Activated CD8-positive, alpha-beta memory T cell treated with anti-CD3 and anti-CD28 coated beads for 4 hours (primary cell): ENCODE measurements at regions not wholly inside any gene's neighbourhood (a gene's known extent, or its start where the extent isn't known, plus 50 kb on each side); places are given as distances from the start of the nearest gene placed in this dataset.

ENCODE experiments used
- DNase-seq, 2 donors: peaks; one replicate each; pipeline ENCODE4 v3.0.0-alpha.2; 2020; ENCODE audit warnings: low read depth in 2 of 2

DNA sequence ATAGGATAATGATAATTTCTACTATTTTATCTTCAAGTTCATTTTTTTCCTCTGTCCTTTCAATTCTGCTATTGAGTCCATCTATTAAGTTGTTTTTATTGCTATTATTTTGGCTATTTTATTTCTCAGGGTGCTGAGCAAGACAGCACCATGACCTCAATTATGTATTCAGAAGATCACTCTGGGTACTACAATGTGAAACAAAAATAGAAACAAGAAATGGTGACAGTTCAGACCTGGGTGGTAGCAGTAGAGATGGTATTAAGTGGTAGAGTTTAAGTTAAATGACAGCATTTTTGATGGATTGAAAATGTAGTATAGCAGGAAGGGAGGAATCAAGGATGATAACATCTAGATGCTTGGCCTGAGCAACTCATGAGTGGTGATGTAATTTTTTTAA lies 655.3 kb upstream of the PLXNA2 start:
- DNase-seq: no peak

GRCh38 chr1:208903251-208903905 lies 659.2 kb upstream of the PLXNA2 start:
- DNase-seq: no peak

DNA sequence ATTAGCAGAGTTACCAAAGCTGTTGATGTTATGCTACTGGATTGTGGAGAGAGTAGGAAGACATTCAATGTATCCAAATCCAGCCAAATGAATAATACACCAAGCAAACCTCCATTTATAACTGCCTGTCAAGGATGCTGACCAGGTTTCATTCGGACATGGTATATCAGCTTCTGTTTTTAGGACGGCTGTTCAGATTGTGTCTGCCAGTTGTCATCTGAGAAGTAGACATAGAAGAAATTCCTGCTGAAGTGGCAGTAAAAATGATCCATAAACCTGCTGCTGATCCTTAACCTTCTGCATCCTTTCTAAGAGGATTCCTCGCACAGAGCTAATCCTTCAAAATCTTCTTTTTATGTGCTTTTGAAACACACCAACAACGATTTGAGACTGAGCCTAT lies 663.6 kb upstream of the PLXNA2 start:
- DNase-seq: no peak

DNA sequence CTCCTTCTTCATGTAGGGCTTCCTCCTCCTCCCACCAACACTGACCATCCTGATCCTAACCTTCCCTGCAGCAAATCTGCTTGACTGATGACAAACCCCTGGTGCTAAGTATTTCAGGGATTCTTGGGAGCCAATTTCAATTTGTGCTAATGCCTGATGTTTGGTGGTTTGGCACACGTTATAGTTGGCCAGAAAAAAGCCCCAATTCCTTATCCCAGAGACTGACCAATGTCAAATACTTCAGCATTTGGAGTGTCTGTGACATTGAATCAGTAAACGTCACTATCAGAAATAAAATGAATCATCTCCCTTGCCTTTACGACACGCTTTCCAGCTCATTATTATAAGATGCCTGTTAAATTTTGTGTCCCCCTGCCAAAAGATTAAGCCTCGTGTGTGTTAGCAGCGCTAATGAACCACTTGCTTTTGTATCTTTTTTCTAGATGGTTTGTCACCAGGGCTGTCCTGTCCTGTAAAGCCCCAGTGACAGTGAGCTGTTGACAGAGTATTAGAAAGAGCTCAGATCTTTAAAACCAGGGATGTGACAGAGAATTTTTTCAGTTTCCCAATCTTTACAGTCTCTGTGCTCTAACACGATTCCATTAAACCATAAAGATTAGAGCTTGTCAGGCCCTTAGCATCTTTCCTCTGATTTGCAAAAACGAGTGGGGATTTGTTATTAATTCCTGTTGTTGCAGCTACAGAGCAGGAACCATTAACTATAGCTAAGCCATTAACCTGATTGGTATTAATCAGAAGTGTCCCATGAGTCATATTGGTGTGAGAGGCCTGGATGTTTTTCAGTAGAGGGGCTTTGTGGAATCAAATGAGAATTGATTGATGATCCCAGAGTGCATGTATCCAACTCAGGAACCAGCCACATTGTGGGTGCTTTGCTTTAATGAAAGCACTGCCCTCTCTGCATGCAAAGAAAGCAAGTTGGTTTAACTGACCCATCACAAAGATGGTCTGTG lies 665.1 kb upstream of the PLXNA2 start:
- DNase-seq: no peak

GRCh38 chr1:208910161-208910560 lies 666.0 kb upstream of the PLXNA2 start:
- DNase-seq: no peak

DNA sequence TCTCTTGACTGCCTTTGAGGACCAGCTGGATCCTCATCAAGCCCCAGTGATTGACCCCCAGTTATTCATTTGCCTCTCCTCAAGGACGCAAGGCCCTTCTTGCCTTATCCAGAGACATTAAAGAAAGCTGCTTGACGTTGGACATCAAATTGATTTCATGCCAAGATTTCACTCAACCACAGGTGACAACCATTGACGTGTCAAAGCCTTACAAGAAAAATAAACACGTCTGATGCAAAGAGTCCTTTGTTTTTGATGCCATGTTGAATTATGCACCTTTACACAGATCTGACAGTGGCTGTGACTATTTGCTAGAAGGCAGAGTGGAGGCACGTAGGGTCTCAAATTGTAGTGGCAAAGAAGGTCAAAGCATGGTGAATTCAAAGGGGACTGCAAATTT lies 666.2 kb upstream of the CAMK1G start:
- no peak for DNase-seq

DNA sequence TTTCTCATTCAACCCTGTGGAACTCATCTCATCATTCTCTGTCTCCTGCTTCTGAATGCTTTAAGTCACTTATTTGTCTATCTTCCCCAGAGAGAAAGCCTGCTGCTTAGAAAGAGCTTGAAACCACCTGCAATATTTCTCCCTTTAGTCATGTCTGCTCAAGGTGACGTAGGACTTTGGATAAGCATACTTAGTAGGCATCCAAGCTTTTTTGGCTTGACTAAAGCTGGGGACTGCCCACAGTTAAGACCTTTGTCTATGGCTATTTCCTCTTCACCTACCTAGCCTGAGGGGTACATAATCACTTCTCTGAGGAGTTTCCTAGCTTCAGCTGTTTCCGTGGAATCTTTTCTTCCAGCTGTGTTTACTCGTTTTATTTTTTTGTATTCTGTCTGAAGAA lies 665.8 kb upstream of the CAMK1G start:
- no peak for DNase-seq

GRCh38 chr1:208918160-208918559 lies 665.4 kb upstream of the CAMK1G start:
- DNase-seq: no peak

GRCh38 chr1:208919371-208919770 lies 664.1 kb upstream of the CAMK1G start:
- DNase-seq: no peak

- no peak for DNase-seq
Observed at GRCh38 chr1:208921259-208921658, 662.3 kb upstream of the CAMK1G start.

DNA sequence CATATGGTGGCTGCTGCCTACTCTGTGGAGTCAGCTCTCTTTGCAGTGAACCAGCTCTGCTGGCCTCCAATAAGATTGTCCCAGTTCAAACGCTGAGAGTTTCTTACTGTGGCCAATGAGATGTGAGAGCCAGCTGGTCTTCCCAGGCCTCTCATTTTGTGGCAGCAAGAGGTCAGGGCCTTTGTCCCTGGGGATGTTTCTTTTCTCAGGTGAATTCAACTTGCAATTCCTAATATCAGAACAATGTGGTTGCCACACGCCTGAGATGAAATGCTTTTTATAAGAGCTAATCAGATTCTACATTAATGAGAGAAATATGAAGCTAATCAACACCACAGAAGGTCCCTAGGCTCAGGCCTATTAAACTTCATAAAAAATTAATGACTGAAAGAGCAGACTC lies 660.1 kb upstream of the CAMK1G start:
- DNase-seq: no peak

DNA sequence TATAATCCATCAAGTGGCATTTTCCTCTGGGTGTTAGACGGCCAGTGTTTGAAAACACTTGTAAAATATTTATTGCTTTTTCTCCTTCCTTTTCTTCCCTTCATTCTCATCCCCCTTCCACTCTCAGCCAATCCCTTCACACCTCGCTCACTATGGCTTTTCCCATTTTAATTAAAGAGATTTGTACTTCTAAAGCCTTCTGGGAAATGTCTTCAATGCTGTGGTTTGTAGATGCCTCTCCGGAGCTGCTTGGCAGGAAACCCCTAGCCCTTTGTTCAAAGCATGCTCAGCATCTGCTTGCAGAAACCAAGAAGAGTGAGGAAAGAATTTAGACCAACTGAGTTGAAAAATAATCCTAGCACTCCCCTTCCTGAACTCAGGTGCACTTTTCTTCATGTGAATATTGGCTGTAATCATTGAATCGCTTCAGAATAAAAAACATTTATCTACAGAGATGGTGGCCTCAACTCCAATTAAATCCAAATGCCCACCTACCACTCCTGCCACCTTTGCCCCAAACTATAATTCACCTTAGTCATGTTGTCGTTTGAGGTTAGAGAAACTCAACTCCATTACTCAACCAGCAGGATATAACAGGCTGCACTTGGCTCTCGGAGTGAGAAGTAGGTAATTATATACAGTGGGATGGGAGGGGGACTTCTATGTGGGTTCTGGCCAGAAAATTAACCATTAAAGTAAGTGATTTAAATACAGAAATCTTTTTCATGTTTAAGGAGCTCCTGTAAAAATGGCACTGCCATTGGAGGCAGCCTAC lies 659.4 kb upstream of the CAMK1G start:
- DNase-seq: no peak

DNA sequence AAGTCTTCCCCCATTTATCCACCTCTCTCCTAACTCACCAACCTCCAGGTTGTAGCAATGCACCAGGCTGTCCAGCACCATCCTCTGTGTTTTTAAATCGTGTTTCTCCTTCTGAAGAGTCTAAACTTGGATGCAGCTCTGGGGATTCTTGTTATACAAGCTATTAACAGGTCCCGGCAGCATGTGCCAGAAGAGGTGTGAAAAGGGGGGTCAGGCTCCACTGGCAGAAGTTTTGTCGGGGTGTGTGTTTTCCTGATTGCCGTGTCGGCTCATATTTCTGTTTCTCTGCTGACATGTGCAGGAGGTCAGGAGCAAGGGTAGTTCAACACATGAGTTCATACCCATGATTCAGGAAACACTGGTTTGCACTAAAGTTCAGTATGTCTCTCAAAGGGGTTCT lies 658.6 kb upstream of the CAMK1G start:
- DNase-seq: no peak

DNA sequence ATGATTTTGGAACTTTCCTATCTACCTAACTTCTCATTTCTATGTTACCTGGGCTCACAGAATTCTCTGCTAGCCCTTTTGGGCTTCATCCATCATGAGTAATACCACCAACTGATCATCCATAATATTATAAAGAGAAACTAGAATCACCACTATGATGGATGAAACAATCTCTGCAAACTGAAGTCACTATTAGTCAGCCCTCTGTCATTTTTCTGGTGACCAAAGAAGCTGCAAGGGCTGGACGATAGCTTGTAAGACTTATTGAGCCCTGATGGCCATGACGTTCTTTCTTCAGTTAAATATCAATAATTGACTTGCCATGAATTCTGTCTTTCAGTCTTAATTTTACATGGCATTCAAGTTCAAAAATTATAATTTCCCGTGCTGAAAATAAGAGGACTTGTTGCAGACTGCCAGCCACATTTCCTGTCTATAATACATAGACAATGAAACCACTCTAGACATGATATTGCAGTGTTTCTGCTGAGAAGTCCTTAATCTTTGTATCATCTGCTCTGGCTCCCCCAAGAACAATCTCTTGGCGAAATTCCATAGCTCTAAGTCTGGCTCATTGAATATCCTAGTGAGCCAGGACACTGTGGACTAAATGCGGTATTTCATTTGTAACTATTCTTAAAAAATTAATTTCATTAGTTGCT lies 655.0 kb upstream of the CAMK1G start:
- DNase-seq: no peak

DNA sequence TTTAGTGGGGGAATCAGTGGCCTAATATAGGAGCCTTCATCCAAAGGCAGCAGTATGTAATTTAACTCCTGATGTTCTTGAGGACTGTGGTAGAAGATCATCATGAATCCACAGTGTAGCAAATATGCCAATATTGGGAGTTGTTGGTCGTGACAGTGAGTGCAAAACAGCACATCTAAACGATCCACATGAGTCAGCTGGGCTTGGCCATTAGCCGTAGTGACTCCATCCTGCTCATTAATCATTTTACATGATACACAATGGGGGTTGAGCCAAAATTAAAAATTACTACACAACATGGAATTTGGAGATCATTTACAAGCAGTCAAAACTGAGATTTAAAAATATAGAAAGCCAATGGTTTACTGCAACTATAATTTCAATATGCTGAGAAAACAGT lies 653.9 kb upstream of the CAMK1G start:
- DNase-seq: no peak

DNA sequence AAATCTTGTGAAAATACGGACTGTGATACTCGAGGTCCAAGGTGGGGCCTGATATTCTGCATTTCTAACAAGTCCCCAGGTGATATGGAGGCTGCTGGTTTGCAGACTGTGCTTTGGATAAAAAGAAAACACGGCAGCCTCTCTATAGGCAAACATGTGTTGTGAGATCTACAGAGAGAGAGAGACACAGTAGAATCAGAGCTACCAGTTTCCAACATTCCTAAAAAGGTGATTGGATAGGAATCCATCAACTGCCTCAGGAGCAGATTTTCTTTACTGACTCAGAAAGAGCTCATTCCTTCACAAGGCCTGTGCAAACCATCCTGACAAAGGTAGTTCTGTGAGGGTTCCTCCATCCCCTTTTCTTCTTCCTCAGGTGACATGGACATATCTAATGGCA lies 651.6 kb upstream of the CAMK1G start:
- DNase-seq: no peak

DNA sequence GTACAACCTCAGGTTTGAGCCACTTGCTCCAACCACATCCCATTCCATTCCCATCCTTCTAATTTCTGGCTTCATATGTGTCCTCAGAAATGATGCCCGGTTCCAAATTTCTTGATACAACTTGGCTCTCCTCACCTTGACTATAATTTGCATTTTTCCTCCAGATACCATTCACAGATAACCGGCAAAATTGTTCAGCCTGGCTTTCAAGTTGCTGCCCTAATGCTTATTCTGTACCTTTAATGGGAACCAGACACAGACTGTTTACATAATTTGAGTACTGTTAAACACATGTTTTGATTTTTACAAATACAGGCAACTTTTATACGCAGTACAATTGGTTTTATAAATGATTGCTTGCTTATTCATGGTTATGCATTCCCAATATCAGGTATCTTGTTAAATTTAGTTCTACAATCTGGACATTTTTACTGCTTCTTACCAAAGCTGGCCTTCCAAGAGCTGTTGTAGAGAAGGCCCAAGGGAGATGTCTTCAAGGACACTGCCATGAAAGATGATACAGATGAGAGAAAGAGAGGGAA lies 649.5 kb upstream of the CAMK1G start:
- no peak for DNase-seq

GRCh38 chr1:208934933-208935332 lies 648.6 kb upstream of the CAMK1G start:
- DNase-seq: no peak

- DNase-seq: no peak
Observed at GRCh38 chr1:208935517-208936187, 647.9 kb upstream of the CAMK1G start.

DNA sequence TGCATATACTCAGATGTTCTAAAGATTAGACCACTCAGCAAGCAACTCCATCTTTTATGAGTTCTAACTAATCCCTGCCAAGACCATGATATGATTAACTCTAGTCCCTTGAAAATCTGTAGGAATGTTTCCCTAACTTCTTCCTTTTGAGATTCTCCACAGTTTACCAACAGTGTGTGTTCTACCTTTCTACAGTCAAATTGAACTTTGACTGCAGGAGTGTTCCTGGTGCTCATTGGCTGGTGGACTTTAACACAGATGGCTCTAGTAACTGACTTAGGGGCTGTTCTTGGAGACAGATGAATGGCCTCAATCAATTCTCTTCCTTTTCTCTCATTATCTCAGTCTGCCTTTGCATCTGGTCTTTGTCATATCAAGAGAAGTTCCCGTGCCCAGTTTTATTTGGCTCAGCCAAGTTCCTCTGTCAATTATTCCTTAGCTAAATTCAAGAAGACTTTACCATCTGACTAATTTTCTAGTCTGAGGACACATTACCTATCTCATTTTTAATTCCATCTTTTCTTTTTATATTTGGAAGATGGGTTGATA lies 643.9 kb upstream of the CAMK1G start:
- DNase-seq: no peak
